Endothelial cell of hepatic sinusoid (primary cell): ENCODE measurements at regions not wholly inside any gene's neighbourhood (a gene's known extent, or its start where the extent isn't known, plus 50 kb on each side); places are given as distances from the start of the nearest gene placed in this dataset.
"Not testable (repeated sequence)": the region's sequence is repeated elsewhere in the genome, so short reads cannot be mapped to it uniquely, and the experiment has no call there.

ENCODE experiments used
- in situ Hi-C: cut with HindIII; loops from 2 replicates; pipeline ENCODE4 v1.10.0; 2017; ENCODE audit warnings: low sequenced_read_pairs

DNA sequence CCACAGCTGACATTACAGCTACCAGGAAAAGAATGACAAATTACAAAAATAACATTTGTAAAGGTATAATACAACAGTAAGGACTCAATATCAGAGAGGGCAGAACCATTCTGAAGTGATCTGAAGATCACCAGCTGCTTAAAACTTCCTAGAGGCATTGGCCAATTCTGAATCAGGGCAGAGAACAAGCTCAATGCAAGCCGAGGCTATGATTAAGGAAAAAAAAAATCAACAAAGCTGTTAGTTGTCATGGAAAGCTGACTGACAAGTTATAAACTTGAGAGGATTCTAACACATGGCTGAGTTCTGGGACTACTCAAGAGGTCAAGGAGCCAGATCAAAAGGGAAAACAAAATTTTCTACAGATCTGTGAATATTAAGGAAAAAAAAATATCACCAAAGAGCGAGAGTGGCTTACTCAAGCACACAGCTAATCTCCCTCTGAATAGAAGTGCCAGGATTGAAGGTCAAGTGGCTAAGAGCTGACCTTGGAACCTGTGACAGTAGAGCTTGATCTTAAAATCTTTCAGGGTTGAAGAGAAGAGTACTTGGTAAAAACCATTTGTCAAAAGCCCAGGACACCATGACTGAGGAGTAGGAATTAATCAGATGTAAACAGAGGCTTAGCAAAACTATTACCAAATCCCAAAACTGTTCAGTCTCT is 383.4 kb downstream of the USP25 start:
- in situ Hi-C loops = no loop called here

DNA sequence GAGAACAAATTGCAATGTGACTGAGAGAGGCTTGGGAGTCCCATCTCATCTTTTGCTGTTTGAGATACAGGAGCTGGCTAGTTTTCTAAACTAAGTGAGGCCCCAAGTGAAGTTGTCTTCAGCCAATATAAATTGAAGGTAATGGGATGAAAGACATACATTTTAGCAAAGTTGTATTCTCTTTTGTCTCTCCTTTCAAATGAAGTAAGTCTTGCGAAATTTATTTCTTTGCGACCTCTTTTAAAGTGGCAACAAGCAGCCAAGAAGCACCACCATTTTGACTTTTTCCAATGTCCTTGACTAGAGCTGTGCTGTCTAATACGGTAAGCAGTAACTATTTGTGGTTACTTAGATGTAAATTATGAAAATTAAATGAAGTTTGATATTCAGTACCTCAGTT is 385.7 kb downstream of the USP25 start:
- in situ Hi-C loops = no loop called here

DNA sequence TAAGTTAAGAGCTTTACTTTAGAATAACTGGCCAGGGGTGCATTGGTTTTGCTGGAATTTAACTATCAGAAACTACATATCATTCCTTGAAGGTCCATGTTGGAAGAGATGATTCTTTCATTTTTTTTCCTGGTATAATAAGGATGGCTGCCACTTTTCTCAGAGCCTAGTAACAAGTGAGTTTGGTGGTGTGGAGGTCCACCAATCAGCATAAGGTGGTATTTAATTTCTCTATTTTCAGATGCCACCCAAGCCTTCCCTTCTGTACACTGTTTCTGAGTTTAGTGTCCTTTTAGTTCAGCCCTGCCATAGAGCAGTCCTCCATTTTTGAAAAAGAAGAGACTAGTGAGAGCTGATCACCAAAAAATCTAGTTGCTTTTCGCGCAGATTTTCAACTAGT is 386.3 kb downstream of the USP25 start:
- in situ Hi-C loops = no loop called here

DNA sequence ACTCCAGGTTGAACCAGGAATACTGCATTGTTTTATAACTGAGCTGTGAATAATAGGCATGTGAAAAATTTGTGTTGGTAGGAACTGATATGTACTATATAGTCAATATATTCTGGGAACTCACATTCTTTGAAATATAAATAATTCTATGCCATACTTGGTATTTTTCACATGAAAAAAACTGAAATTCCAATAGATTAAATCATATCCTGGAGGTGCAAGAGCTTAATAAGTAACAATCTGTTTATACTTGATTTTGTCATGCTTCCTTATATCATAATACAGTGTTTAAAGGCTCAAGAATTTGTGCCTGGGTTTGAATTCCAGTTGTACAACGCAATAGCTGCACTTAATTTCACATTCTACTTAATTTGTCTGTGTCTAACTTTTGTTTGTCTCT is 387.0 kb downstream of the USP25 start:
- in situ Hi-C loops = no loop called here

DNA sequence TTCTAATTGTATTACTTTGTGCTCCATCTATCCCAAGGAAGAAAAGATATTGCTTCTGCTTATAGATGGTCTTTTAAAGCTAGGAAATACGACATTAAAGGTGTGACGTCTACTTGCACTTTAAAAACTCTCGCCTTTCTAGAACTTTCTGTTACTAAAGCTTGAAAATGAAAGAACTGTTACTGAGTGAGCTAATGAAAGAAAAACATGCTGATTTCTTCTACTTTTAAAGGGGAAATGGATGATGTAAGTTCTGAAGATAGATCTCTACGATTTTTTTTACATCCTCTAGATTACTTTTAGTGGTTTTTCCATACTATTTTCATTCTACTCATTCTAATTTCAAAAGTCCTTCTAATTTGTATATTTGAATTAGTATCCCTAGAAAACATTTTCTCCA is 387.5 kb downstream of the USP25 start:
- in situ Hi-C loops = no loop called here

DNA sequence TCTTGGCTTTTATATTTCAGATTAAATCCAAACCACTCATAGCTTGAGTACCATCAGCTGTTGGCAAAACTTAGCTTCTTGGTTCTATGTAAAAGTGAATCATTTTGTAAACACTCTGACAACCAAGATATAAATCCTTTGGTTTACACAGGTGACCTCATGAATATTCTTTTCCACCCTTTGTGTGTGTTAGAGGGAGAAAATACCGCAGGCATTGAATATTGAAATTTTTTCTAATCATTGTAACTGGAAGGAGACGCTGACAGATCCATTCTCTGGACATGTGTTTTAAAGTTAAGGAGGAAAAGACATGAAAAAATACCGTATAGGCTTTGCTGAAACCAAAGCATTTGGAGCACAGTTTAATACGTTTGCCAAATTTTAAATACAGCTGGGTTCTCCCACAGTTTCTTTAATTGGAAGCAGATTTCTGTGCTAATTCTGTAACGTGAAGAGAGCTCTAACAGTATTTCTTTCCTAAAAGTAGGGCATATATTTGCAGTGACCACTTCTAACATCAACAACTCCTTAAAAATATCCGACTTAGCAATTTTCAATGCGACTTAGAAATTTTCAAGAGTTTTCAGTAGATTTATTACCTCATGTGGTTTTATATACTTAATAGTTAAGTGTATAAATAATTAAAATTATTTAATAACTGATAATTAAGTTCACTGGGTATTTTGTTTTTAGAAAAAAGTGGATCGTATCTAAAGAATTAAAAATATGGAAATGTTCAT is 388.2 kb downstream of the USP25 start:
- in situ Hi-C loops = no loop called here

DNA sequence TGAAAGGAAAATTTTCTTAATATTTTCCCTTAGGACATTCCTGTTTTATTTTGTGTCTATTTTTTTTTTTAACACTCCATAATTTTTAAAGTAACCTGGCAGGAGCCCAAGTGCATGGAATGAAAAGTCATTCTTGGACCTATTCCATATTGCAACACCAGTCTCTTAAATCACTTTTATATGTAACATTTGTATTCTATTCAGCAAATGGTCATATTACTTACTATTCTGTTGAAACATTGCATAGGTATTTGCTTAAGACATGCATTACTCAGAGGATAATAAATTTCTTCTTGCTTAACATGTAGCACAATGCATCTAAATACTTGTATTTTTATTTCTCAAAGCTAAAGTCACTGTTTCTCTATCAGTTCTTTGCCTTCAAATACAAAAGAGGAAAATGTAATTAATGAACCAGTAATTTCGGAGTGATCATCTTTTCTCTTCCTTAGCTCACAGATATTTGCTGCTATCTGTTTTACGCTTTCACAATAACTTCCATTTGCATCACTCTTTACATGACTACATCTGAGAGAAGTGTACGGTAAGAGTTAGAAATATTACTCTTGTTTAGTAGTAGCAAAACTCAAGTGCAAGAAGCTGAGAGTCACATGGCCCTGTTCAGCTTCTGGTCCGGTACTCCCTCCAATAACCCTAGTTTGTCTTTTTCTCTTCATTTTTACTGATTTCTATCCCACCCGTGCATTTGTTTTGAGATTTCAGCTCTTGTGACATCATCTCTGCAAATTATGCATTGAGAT is 394.8 kb downstream of the USP25 start:
- in situ Hi-C loops = no loop called here

DNA sequence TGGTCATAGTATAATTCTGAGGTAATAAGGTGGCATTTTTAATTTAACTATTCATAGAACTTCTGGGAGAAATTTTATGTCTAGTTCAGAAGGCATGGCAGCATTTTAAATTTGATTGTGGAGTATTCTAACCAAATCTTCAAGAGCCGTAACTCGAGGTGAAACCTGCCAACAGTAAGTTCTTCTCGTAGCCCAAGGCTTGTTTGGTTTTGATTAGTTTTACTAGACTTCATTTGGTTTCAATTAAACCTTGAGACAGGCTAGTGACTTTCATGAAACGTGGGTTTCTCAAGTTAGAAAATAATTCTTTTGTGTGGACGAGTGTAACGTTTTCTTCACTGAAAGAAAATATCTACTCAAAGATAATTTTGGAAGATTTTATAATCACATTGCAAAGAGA is 395.5 kb downstream of the USP25 start:
- in situ Hi-C loops = no loop called here

DNA sequence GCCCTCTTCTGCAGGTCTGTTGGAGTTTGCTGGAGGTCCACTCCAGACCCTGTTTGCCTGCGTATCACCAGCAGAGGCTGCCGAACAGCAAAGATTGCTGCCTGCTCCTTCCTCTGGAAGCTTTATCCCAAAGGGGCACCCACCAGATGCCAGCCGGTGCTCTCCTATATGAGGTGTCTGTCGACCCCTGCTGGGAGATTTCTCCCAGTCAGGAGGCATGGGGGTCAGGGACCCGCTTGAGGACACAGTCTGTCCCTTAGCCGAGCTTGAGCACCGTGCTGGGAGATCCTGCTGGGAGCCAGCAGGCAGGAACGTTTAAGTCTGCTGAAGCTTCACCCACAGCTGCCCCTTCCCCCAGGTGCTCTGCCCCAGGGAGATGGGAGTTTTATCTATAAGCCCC is 402.7 kb downstream of the USP25 start:
- in situ Hi-C loops = not testable (repeated sequence)

DNA sequence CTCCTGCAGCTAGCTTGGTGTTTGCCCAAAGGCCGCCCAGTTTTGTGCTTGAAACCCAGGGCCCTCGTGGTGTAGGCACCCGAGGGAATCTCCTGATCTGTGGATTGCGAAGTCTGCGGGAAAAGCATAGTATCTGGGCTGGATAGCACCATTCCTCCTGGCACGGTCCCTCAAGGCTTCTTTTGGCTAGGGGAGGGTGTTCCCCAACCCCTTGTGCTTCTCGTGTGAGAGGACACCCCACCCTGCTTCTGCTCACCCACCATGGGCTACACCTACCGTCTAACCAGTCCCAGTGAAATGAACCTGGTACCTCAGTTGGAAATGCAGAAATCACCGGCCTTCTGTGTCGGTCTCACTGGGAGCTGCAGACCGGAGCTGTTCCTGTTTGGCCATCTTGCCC is 403.5 kb downstream of the USP25 start:
- in situ Hi-C loops = no loop called here

DNA sequence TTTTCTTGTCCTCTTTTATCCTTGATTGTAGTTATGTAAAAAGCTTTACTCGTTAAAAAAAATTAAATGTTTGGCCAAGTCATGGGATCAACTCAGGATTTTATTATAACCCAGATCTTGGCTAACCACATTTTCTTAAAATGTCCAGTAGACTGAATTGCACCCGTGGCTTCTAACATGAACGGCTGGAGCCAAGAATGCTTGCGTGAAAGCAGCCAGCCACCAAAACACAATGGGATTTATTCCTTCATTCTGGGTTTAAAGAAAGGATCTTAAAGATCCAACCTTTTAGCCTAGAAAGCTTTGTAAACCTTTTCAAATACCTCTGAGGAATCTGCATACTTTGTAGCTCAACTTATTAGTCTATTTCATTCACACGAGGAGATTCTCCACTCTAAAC is 404.4 kb downstream of the USP25 start:
- in situ Hi-C loops = no loop called here

DNA sequence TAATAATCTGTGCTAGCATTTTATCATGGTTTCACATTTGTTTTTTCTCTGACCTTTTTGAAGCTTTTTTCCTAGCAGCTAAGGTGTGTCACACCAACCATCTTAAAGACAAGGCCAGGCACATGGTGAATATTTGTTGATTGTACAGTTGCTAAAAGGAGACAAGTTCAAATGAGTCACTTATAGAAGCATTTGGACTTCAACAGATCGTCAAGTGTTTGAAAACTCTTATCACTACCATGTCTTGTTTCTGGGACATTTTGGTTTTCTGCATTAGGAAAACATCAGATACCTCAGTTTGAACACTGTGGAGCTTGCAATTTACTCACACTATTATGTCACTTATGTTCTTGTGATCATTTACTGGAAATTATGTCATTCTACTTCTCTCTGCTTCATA is 407.3 kb downstream of the USP25 start:
- in situ Hi-C loops = no loop called here

DNA sequence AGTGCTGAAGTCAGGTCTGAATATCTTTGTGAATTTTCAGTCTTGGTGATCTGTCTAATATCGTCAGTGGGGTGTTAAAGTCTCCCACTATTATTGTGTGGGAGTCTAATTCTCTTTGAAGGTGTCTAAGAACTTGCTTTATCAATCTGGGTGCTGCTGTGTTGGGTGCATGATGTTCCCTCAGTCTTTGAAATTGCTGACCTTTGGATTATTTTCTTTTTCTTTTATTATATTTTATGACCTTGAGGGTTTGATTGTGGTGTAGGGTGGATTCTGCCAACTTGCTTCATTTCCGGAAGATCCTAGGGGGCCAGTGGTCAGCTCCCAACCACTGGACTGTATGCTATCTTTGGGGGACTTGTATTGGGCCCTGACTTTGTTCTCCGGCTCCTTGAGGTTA is 415.3 kb downstream of the USP25 start:
- in situ Hi-C loops = no loop called here

DNA sequence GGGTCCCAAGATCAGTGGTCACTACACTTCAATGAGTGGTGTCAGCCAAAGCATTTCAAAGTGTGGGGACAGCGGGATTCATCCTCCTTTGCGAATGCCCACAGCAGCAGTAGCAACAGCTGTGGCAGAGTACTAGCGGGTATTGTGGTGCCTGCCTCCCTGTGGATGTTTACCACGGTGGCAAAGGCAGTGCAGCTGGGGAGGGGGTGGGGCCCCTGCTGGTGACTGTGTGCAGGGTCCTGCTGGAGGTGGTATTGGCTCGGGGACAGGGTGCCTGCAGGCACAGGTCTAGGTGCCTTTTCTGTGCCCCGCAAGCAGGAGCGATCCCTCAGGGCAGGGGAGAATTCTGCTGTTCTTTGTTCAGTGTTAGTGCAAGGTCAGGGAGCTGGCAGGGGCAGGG is 415.7 kb downstream of the USP25 start:
- in situ Hi-C loops = no loop called here

DNA sequence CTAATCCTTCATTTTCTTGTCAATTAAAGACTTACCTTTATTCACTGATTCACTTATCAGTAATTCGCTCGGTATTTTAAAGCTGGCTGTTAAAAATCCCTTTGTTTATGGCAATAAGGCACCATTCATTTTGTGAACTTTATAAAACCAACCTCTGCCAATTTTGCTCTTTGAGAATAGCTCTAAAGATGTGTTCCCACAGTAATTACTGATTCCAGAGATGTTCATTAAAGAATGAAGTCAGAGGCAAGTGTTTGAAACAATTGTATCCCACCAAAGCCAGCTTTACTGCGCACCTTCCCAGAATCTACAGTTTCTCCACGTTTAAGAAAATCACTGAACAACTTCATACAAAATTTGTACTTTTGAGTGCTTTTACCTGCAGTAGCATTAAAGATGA is 424.5 kb downstream of the USP25 start:
- in situ Hi-C loops = no loop called here

DNA sequence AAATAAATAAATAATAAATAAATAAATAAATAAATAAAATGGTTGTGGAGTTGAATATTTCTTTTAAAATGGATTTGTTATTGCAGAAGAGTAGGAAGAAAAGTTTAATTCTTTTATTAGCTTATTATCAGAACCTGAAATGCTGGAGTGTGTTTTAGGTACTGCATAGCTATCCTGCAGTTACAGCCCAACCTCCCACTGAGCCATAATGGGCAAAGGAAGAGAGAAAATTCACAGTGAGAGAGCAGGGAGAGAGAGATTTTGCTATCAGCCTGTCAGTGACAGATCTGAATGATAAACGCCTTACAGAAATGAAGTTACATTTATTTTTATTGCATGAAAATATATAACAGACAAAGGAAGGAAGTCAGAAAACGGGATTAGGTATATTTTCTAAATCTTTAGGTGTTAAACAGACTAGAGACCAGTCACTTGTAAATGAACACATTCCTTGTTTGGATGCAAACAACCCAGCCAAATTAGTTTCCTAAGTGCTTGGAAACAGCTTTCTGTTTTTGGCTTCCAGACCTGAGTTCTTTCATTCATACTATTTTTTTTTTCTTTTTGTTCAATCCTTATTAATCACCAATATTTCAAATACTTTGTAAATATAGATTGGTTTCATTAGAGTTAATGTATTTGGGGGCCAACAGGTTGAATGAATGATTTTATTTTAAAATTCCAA is 425.3 kb downstream of the USP25 start:
- in situ Hi-C loops = no loop called here

DNA sequence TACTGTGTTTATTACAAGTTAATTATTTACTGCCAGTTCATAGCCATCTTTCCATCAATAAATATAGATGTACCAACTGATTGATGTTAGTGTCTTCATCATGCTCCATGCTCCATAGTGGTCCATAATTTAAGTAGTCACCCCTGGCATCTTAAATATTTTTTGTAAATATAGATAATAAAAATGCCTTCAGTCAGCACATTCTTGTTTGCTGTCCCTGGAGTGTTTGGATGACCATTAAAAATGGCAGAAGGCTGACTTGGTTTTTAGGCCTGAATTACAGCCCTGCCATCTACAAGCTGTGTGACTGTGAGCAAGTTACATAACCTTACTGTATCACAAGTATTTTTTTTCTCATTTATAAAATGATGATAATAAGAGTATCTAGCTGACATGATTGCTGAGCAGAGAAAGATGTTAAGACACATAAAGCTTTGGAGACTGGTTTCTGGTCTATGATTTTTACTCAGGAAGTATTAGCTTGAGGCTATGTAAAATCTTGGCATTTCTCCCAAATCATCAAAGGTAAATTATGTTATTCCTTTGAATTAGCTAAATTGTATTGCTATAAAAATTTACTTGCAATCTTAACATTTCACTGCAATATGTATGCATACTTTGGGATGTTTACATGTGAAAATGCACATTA is 427.2 kb downstream of the USP25 start:
- in situ Hi-C loops = no loop called here

DNA sequence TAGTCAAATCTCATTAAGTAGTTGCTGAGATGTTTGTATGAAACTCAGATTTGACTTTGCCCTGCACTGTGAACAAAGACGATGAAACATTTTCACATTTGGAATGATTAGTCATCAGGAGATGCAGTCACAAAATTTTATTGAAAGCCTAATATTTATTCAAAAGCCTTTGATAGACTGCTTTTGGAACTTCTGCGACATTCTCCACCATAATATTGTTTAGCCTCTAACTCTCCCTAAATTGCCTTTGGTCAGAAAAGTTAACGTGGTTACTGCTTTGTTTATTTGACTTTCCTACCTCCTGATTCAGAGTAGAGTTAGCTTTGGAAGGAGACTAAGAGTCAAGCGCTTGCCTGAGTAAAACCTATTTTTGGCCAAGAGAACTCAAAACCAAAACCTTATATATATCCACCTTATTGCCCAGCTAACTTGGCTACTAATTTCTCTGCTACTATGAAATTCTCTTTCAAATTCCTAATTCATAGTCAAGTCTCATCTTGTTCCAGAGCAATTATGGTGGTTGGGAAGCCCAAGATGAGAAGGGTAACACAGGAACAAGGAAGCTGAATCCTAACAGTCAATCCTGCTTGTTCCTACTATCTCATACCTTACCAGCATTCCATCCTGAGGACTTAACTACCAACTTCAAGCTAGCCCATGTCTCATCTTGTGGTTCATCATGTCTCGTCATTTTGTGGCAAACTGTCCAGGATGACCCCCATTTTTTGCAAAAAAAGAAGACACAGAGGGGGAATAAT is 429.6 kb downstream of the USP25 start:
- in situ Hi-C loops = no loop called here

DNA sequence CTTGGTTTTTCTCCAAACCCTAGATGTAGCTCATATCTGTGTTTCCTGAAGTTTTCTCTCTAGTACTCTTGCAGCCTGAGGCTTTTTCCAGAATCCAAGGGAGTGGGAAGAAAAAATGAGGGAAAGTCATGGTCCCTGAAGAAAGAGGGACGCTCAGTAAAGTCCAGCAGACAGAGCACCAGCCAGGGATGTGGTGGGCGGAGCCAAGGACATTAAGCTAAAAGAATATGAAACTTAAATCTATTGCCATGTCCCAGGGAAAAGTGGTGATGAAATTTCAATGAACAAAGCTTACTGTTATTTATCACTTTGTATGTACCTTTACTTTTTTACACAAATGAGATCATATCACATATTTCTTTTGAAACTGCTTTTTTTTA is 430.2 kb downstream of the USP25 start:
- in situ Hi-C loops = no loop called here

DNA sequence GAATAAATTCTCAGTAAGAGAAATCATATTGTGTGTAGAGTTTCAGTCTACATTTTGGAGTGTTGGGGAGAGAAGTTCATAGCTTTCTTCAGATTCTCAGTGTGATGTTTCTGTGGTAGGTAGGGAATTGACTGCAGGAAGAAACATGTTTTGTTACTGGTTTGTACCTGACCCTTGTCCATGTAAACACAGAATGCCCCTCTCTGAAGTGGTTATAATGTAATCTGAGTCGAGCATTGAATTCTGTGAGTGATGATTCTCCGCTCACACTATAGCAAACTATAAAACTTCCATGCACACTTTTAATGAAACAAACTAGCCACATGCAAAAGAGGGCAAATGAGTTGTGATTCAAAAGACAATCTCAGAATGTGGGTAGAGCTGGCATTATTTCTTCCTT is 433.2 kb downstream of the USP25 start:
- in situ Hi-C loops = no loop called here
